Mesothelial cell of epicardium (in vitro differentiated cells): ENCODE measurements at regions not wholly inside any gene's neighbourhood (a gene's known extent, or its start where the extent isn't known, plus 50 kb on each side); places are given as distances from the start of the nearest gene placed in this dataset.

Experiments used
- DNase-seq, 2 experiments: peaks; one replicate each; pipeline ENCODE4 v3.0.0; 2021; ENCODE audit warnings: low spot score in 2 of 2; ENCODE audit not compliant: unreplicated experiment in 2 of 2
- H3K27ac Mint-ChIP-seq: 2 replicates; pipeline ENCODE4 v1.8.0; 2021; ENCODE audit warnings: mixed read lengths
- H3K27me3 Mint-ChIP-seq: 2 replicates; pipeline ENCODE4 v1.8.0; 2021; ENCODE audit warnings: low read depth, mixed read lengths
- H3K36me3 Mint-ChIP-seq: 2 replicates; pipeline ENCODE4 v1.8.0; 2021; ENCODE audit warnings: mixed read lengths
- H3K4me1 Mint-ChIP-seq: 2 replicates; pipeline ENCODE4 v1.8.0; 2021; ENCODE audit warnings: mixed read lengths
- H3K4me3 Mint-ChIP-seq: 2 replicates; pipeline ENCODE4 v1.8.0; 2021; ENCODE audit warnings: mild to moderate bottlenecking, moderate library complexity, mixed read lengths
- H3K9me3 Mint-ChIP-seq: 2 replicates; pipeline ENCODE4 v1.8.0; 2021; ENCODE audit warnings: mixed read lengths
- CTCF ChIP-seq: fragments of 200-600 bp; sonication (generic); IDR thresholded peaks from one replicate; pipeline ENCODE4 v1.5.0; 2021; ENCODE audit warnings: antibody characterized with exemption; ENCODE audit not compliant: unreplicated experiment

- no peak for DNase-seq
- no peak for TF ChIP-seq CTCF
- no peak overlapping the region for H3K4me3 Mint-ChIP-seq
- no peaks in the 10 kb centered on the region for H3K9me3 Mint-ChIP-seq
- peaks cover 45% of the 10 kb centered on the region for H3K4me1 Mint-ChIP-seq
- H3K27me3 Mint-ChIP-seq: no peaks in the 10 kb centered on the region
- H3K27ac Mint-ChIP-seq: peak overlapping the region; percentile 86
- H3K36me3 Mint-ChIP-seq: no peaks in the 10 kb centered on the region
Measured at GRCh38 chr5:56457887-56458812, 225.0 kb upstream of the ANKRD55 start.

- DNase-seq: no peak
- Mint-ChIP-seq H3K27ac (no peak overlapping the region), H3K27me3 (no peaks in the 10 kb centered on the region), H3K4me1 (peaks cover 46% of the 10 kb centered on the region), H3K36me3 (no peaks in the 10 kb centered on the region), H3K9me3 (no peaks in the 10 kb centered on the region), H3K4me3 (no peak overlapping the region)
- TF ChIP-seq CTCF: no peak
Measured at GRCh38 chr5:56456002-56456401, 222.9 kb upstream of the ANKRD55 start.

GRCh38 chr5:56455417-56455816 is 222.3 kb upstream of the ANKRD55 start:
- DNase-seq: no peak
- Mint-ChIP-seq H3K27me3 (no peaks in the 10 kb centered on the region), H3K4me1 (peaks cover 40% of the 10 kb centered on the region), H3K9me3 (no peaks in the 10 kb centered on the region), H3K27ac (no peak overlapping the region), H3K36me3 (no peaks in the 10 kb centered on the region), H3K4me3 (no peak overlapping the region)
- no peak for TF ChIP-seq CTCF

GRCh38 chr5:56454219-56454862 is 221.2 kb upstream of the ANKRD55 start:
- Mint-ChIP-seq H3K27me3 (no peaks in the 10 kb centered on the region), H3K9me3 (no peaks in the 10 kb centered on the region), H3K27ac (peak overlapping the region; percentile 49), H3K4me3 (no peak overlapping the region), H3K4me1 (peaks cover 32% of the 10 kb centered on the region), H3K36me3 (no peaks in the 10 kb centered on the region)
- no peak for TF ChIP-seq CTCF
- no peak for DNase-seq

- H3K4me3 Mint-ChIP-seq: no peak overlapping the region
- no peaks in the 10 kb centered on the region for H3K36me3 Mint-ChIP-seq
- H3K4me1 Mint-ChIP-seq: peaks cover 20% of the 10 kb centered on the region
- no peak for DNase-seq
- no peaks in the 10 kb centered on the region for H3K27me3 Mint-ChIP-seq
- TF ChIP-seq CTCF: no peak
- no peak overlapping the region for H3K27ac Mint-ChIP-seq
- H3K9me3 Mint-ChIP-seq: no peaks in the 10 kb centered on the region
Measured at GRCh38 chr5:56451742-56452141, 218.6 kb upstream of the ANKRD55 start.
